ENCODE measurements at regions not wholly inside any gene's neighbourhood (a gene's known extent, or its start where the extent isn't known, plus 50 kb on each side); places are given as distances from the start of the nearest gene placed in this dataset.

GRCh38 chr18:51731070-51731469 is 533.6 kb upstream of the MEX3C start:
- no peak for ATAC-seq (ENCODE audit: insufficient read depth, low read depth)
- TF ChIP-seq EZH2 (IDR thresholded peaks at IDR 0.05; ENCODE audit: borderline replicate concordance, low read depth, low read length, severe bottlenecking) = no peak
- TF ChIP-seq, protein P1, sequence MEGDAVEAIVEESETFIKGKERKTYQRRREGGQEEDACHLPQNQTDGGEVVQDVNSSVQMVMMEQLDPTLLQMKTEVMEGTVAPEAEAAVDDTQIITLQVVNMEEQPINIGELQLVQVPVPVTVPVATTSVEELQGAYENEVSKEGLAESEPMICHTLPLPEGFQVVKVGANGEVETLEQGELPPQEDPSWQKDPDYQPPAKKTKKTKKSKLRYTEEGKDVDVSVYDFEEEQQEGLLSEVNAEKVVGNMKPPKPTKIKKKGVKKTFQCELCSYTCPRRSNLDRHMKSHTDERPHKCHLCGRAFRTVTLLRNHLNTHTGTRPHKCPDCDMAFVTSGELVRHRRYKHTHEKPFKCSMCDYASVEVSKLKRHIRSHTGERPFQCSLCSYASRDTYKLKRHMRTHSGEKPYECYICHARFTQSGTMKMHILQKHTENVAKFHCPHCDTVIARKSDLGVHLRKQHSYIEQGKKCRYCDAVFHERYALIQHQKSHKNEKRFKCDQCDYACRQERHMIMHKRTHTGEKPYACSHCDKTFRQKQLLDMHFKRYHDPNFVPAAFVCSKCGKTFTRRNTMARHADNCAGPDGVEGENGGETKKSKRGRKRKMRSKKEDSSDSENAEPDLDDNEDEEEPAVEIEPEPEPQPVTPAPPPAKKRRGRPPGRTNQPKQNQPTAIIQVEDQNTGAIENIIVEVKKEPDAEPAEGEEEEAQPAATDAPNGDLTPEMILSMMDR (IDR thresholded peaks at IDR 0.05; ENCODE audit: borderline replicate concordance, extremely low read depth, low read length, poor library complexity, severe bottlenecking) = no peak

DNA sequence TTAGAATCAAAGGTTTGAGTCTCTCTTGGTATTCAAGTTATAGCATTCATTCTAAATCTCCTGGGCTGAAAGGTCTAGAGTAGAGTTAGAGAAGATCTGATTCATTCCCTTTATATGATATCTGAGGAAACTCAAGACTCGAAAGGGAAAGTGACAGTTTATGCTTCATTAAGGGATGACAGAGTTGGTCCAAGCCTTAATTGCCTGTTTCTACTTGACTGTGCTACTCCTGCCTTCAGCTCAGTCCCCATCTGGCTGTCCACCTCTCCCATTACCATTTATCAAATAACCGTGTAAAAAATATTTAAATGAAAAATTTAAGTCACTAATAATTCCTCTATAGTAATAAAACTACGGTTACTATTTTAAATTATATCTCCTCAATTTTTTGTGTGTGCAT is 537.1 kb upstream of the MEX3C start:
- Histone ChIP-seq H3K4me2 (ENCODE audit: insufficient read depth, low read length) (no peak overlapping the region), H3K36me3 (ENCODE audit: insufficient read depth, low read length) (no peaks in the 10 kb centered on the region), H3K27ac (ENCODE audit: low read length) (no peak overlapping the region), H3K9ac (ENCODE audit: low read depth, low read length) (no peak overlapping the region), H2AFZ (ENCODE audit: low read depth, low read length) (no peak overlapping the region), H3K9me3 (ENCODE audit: insufficient read depth, low read length, severe bottlenecking) (no peaks in the 10 kb centered on the region), H4K20me1 (ENCODE audit: insufficient read depth, low read length) (no peaks in the 10 kb centered on the region), H3K4me1 (ENCODE audit: insufficient read depth, low read length) (no peaks in the 10 kb centered on the region), H3K79me2 (ENCODE audit: insufficient read depth, low read length) (no peaks in the 10 kb centered on the region), H3K4me3 (ENCODE audit: low read depth in 1 of 2, low read length in 2 of 2) (no peak overlapping the region), H3K27me3 (ENCODE audit: insufficient read depth, low read length, poor library complexity) (no peaks in the 10 kb centered on the region)
- ATAC-seq (ENCODE audit: insufficient read depth, low read depth) = no peak
- TF ChIP-seq, protein P1 (IDR thresholded peaks at IDR 0.05; ENCODE audit: borderline replicate concordance, extremely low read depth, low read length, poor library complexity, severe bottlenecking) = no peak
- TF ChIP-seq EZH2 (IDR thresholded peaks at IDR 0.05; ENCODE audit: borderline replicate concordance, low read depth, low read length, severe bottlenecking) = no peak
- no peak for DNase-seq

More at GRCh38 chr18:51731070-51731469, 533.6 kb upstream of the MEX3C start:
- H4K20me1 ChIP-seq (ENCODE audit: insufficient read depth, low read length) = no peaks in the 10 kb centered on the region
- no peak for DNase-seq
- H3K27me3 ChIP-seq (ENCODE audit: insufficient read depth, low read length, poor library complexity) = no peaks in the 10 kb centered on the region
- no peak overlapping the region for H3K27ac ChIP-seq (ENCODE audit: low read length)
- H2AFZ ChIP-seq (ENCODE audit: low read depth, low read length) = no peak overlapping the region
- no peak overlapping the region for H3K4me3 ChIP-seq (ENCODE audit: low read depth in 1 of 2, low read length in 2 of 2)
- H3K9me3 ChIP-seq (ENCODE audit: insufficient read depth, low read length, severe bottlenecking) = no peaks in the 10 kb centered on the region
- no peak overlapping the region for H3K9ac ChIP-seq (ENCODE audit: low read depth, low read length)
- no peak overlapping the region for H3K4me2 ChIP-seq (ENCODE audit: insufficient read depth, low read length)
- H3K36me3 ChIP-seq (ENCODE audit: insufficient read depth, low read length) = no peaks in the 10 kb centered on the region
- no peaks in the 10 kb centered on the region for H3K79me2 ChIP-seq (ENCODE audit: insufficient read depth, low read length)
- no peaks in the 10 kb centered on the region for H3K4me1 ChIP-seq (ENCODE audit: insufficient read depth, low read length)

DNA sequence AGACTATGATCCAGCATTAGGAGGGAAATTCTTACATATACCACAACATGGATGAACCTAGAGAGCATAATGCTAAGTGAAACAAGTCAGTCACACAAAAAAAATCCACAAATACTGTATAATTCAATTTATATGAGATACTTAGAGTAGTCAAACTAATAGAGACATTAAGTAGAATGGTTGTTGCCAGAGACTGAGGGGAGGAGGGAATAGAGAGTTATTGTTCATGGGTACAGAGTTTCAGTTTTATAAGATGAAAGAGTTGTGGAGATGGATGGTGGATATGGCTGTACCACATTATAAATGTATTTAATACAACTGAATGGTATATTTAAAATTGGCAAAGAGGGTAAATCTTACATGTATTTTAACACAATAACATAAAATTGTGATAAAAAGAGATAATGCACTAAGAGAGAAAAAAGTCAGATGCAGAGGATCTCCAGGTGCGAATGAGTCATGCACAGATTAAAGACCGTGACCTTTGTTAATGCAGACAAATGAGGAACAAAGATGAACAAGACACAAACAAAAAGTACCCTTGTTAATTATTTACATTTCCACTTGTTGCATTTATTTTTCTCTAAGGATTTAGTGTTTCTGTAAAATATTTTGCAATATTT is 541.7 kb upstream of the MEX3C start:
- Histone ChIP-seq H3K4me3 (ENCODE audit: low read depth in 1 of 2, low read length in 2 of 2) (no peak overlapping the region), H3K9me3 (ENCODE audit: insufficient read depth, low read length, severe bottlenecking) (no peaks in the 10 kb centered on the region), H3K4me2 (ENCODE audit: insufficient read depth, low read length) (no peak overlapping the region), H3K27me3 (ENCODE audit: insufficient read depth, low read length, poor library complexity) (no peaks in the 10 kb centered on the region), H3K36me3 (ENCODE audit: insufficient read depth, low read length) (no peaks in the 10 kb centered on the region), H3K9ac (ENCODE audit: low read depth, low read length) (no peak overlapping the region), H3K4me1 (ENCODE audit: insufficient read depth, low read length) (no peaks in the 10 kb centered on the region), H3K27ac (ENCODE audit: low read length) (no peak overlapping the region), H4K20me1 (ENCODE audit: insufficient read depth, low read length) (no peaks in the 10 kb centered on the region), H3K79me2 (ENCODE audit: insufficient read depth, low read length) (no peaks in the 10 kb centered on the region), H2AFZ (ENCODE audit: low read depth, low read length) (no peak overlapping the region)
- ATAC-seq (ENCODE audit: insufficient read depth, low read depth) = no peak
- no peak for DNase-seq
- TF ChIP-seq EZH2 (IDR thresholded peaks at IDR 0.05; ENCODE audit: borderline replicate concordance, low read depth, low read length, severe bottlenecking) = no peak
- TF ChIP-seq, protein P1 (IDR thresholded peaks at IDR 0.05; ENCODE audit: borderline replicate concordance, extremely low read depth, low read length, poor library complexity, severe bottlenecking) = no peak
